GM23248 (cell line): ENCODE measurements at regions not wholly inside any gene's neighbourhood (a gene's known extent, or its start where the extent isn't known, plus 50 kb on each side); places are given as distances from the start of the nearest gene placed in this dataset.

Experiments
- DNase-seq: peaks from one replicate; pipeline ENCODE4 v3.0.0-alpha.2; 2015
- H2AFZ ChIP-seq: fragments of 200-600 bp; sonication (generic); 2 replicates; pipeline ENCODE4 v1.6.1; 2016; ENCODE audit warnings: antibody characterized with exemption
- H3F3A ChIP-seq: fragments of 200-600 bp; sonication (generic); 2 replicates; pipeline ENCODE4 v1.6.1; 2016; ENCODE audit warnings: mild to moderate bottlenecking, antibody characterized with exemption, mixed run types; ENCODE audit not compliant: insufficient read depth
- H3K27ac ChIP-seq: fragments of 200-600 bp; sonication (generic); 2 replicates; pipeline ENCODE4 v1.5.1; 2016; ENCODE audit warnings: mild to moderate bottlenecking
- H3K27me3 ChIP-seq: fragments of 200-600 bp; sonication (generic); replicated peaks from 2 replicates; pipeline ENCODE4 v1.6.1; 2016; ENCODE audit warnings: mild to moderate bottlenecking; ENCODE audit not compliant: insufficient read depth
- H3K36me3 ChIP-seq: fragments of 200-600 bp; sonication (generic); 2 replicates; pipeline ENCODE4 v1.6.1; 2016; ENCODE audit warnings: low read depth, mild to moderate bottlenecking
- H3K4me1 ChIP-seq: fragments of 200-600 bp; sonication (generic); 2 replicates; pipeline ENCODE4 v1.6.1; 2016; ENCODE audit warnings: mild to moderate bottlenecking; ENCODE audit not compliant: insufficient read depth
- H3K4me2 ChIP-seq: fragments of 200-600 bp; sonication (generic); one replicate; pipeline ENCODE4 v1.6.1; 2016; ENCODE audit warnings: mild to moderate bottlenecking; ENCODE audit not compliant: unreplicated experiment
- H3K4me3 ChIP-seq: fragments of 200-600 bp; sonication (generic); 2 replicates; pipeline ENCODE4 v1.5.1; 2016; ENCODE audit warnings: mild to moderate bottlenecking
- H3K79me2 ChIP-seq: fragments of 200-600 bp; sonication (generic); 2 replicates; pipeline ENCODE4 v1.6.1; 2016; ENCODE audit warnings: mild to moderate bottlenecking; ENCODE audit not compliant: insufficient read depth
- H3K9ac ChIP-seq: fragments of 200-600 bp; sonication (generic); 2 replicates; pipeline ENCODE4 v1.6.1; 2016; ENCODE audit warnings: mild to moderate bottlenecking
- H3K9me2 ChIP-seq: fragments of 200-600 bp; sonication (generic); 2 replicates; pipeline ENCODE4 v1.6.1; 2016; ENCODE audit warnings: mixed run types, mild to moderate bottlenecking, moderate library complexity; ENCODE audit not compliant: insufficient read depth
- H3K9me3 ChIP-seq: fragments of 200-600 bp; sonication (generic); one replicate; pipeline ENCODE4 v1.6.1; 2017; ENCODE audit warnings: low read depth
- H4K20me1 ChIP-seq: fragments of 200-600 bp; sonication (generic); 2 replicates; pipeline ENCODE4 v1.6.0; 2016; ENCODE audit not compliant: insufficient read depth
- EZH2 ChIP-seq: fragments of 200-600 bp; sonication (generic); IDR thresholded peaks from 2 replicates; pipeline ENCODE4 v1.6.1; 2018; ENCODE audit warnings: antibody characterized with exemption, mild to moderate bottlenecking; ENCODE audit not compliant: insufficient read depth, poor library complexity, severe bottlenecking
- EZH2phosphoT487 ChIP-seq: fragments of 200-600 bp; sonication (generic); IDR thresholded peaks from 2 replicates; pipeline ENCODE4 v1.6.1; 2018; ENCODE audit warnings: antibody characterized with exemption, moderate library complexity, mild to moderate bottlenecking, low read depth; ENCODE audit not compliant: insufficient read depth
- WGBS, 2 experiments: methylation state at CpG; one replicate each; pipeline ENCODE4 v1.1.6; 2015 to 2017; ENCODE audit warnings: low lambda C conversion rate in 2 of 2, low coverage in 1 of 2; ENCODE audit errors: missing lambda C conversion rate in 2 of 2; 5-methylcytosine and 5-hydroxymethylcytosine counted together
- in situ Hi-C: fragments of 300-500 bp; cut with MboI; formaldehyde crosslinking; loops from 2 replicates; pipeline ENCODE4 v1.15.0; 2020

DNA sequence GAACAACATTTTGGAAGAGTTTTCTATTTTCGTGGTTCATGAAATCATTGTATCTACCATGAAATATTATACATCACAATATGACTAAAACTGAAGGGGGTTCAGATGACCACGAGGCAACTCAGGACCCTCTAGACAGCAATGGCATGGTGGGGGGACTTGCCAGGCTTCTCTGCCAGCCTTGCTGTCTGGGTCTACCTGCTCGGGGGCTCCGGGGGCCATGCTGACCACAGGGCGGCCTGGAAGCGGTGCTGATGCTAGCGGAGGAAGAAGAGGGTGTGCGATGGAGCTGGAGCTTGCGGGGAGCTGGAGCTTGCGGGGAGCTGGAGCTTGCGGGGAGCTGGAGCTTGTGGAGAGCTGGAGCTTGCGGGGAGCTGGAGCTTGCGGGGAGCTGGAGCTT lies 89.2 kb upstream of the IRX4 start:
- Histone ChIP-seq H3K4me3 (no peak overlapping the region), H4K20me1 (no peaks in the 10 kb centered on the region)
- 63 to 65% methylated on average over 11 to 13 of the region's 13 CpGs for WGBS, 2 experiments

DNA sequence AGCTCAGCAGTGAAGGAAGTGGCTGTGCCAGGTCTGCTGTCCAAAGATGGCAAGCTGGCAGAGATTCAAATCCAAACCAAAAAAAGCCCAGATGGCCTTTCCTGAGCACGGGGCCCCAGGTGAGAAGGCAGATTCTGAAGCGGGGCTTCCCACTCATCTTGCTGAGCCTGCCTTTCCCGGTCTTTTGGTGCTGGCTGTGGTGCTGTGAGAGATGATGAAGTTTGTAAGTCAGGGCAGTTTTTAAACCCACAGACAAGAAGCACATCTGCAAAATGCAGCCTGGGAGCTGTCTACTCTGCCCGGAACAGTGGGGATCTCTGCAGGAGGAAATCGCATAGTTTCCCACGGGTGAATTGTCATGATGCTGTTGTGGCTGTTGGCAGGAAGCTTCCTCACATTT lies 85.0 kb upstream of the IRX4 start:
- WGBS, 2 experiments: 25 to 26% methylated on average over 6 of the region's 6 CpGs
- TF ChIP-seq EZH2phosphoT487: no peak
- TF ChIP-seq EZH2: no peak
- Histone ChIP-seq H3K4me2 (no peak overlapping the region), H3K27me3 (no peaks in the 10 kb centered on the region), H4K20me1 (no peaks in the 10 kb centered on the region), H3K4me3 (no peak overlapping the region), H3K9ac (no peak overlapping the region), H2AFZ (no peak overlapping the region), H3K27ac (no peak overlapping the region), H3K79me2 (no peaks in the 10 kb centered on the region), H3K4me1 (no peaks in the 10 kb centered on the region), H3K9me3 (no peaks in the 10 kb centered on the region), H3K36me3 (no peaks in the 10 kb centered on the region), H3K9me2 (no peaks in the 10 kb centered on the region), H3F3A (no peaks in the 10 kb centered on the region)
- in situ Hi-C loops: no loop called here
- DNase-seq: no peak

More for the DNA sequence above, 89.2 kb upstream of the IRX4 start:
- DNase-seq: no peak
- no peak overlapping the region for H2AFZ ChIP-seq
- H3K27ac ChIP-seq: no peak overlapping the region
- H3K9ac ChIP-seq: no peak overlapping the region
- no peak overlapping the region for H3K4me2 ChIP-seq
- no peaks in the 10 kb centered on the region for H3F3A ChIP-seq
- no peaks in the 10 kb centered on the region for H3K9me3 ChIP-seq
- H3K36me3 ChIP-seq: no peaks in the 10 kb centered on the region
- no peaks in the 10 kb centered on the region for H3K9me2 ChIP-seq
- no peaks in the 10 kb centered on the region for H3K27me3 ChIP-seq
- TF ChIP-seq EZH2 (no peak), EZH2phosphoT487 (no peak)
- no peaks in the 10 kb centered on the region for H3K79me2 ChIP-seq
- in situ Hi-C loops: no loop called here
- no peaks in the 10 kb centered on the region for H3K4me1 ChIP-seq

DNA sequence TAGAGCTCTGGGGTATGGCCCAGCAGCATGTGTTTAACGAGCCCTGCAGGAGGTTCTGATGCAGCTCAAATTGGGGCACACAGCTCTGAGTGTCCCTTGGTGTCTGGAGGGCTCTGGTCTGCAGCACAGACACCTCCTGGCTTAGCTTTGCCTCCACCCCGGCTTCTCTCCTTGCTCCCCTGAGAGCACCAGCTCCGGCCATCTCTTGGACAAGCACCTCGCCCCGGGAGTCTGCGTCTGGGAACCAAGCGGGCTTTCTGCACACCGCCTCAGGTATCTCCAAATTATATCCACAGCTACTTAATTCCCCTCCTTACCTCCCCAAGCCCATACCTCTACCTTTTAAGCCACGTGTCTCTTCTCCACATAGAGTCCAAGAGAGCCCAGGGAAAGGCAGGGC lies 83.7 kb upstream of the IRX4 start:
- H3K9ac ChIP-seq: no peak overlapping the region
- in situ Hi-C loops: no loop called here
- WGBS, 2 experiments: 56 to 63% methylated on average over 9 of the region's 9 CpGs
- no peak overlapping the region for H3K4me3 ChIP-seq
- DNase-seq: no peak
- H3K27me3 ChIP-seq: no peaks in the 10 kb centered on the region
- H3K27ac ChIP-seq: no peak overlapping the region
- H3K9me3 ChIP-seq: no peaks in the 10 kb centered on the region
- no peaks in the 10 kb centered on the region for H3K4me1 ChIP-seq
- no peaks in the 10 kb centered on the region for H3F3A ChIP-seq
- no peaks in the 10 kb centered on the region for H3K36me3 ChIP-seq
- H3K4me2 ChIP-seq: no peak overlapping the region
- TF ChIP-seq EZH2 (no peak), EZH2phosphoT487 (no peak)
- no peaks in the 10 kb centered on the region for H3K9me2 ChIP-seq
- no peaks in the 10 kb centered on the region for H4K20me1 ChIP-seq
- H3K79me2 ChIP-seq: no peaks in the 10 kb centered on the region
- H2AFZ ChIP-seq: no peak overlapping the region

DNA sequence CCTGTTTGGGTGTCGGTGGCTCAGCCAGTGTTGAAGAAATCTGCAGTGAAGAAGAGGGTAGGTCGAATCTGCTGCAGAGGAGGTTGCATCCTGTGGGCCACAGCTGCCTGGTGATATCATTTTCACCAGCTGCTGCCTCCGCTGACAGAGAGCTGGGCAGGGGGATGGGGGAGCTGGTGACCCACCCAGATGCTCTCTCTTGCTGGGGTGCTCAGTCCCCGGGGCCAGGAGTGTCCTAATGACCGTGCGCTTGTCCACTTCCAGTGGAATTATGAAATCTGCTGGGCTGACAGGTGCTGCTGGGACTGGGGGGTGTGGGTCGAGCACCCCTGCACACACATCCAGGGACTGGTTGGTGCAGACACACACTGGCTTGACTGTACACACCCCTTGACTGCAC lies 83.2 kb upstream of the IRX4 start:
- Histone ChIP-seq H3K9ac (no peak overlapping the region), H2AFZ (no peak overlapping the region), H3K4me3 (no peak overlapping the region), H3K9me2 (no peaks in the 10 kb centered on the region), H3K27me3 (no peaks in the 10 kb centered on the region), H3K36me3 (no peaks in the 10 kb centered on the region), H3K79me2 (no peaks in the 10 kb centered on the region), H4K20me1 (no peaks in the 10 kb centered on the region), H3K4me1 (no peaks in the 10 kb centered on the region), H3F3A (no peaks in the 10 kb centered on the region), H3K9me3 (no peaks in the 10 kb centered on the region), H3K4me2 (no peak overlapping the region), H3K27ac (no peak overlapping the region)
- no peak for DNase-seq
- in situ Hi-C loops: no loop called here
- WGBS, 2 experiments: 29 to 44% methylated on average over 6 to 7 of the region's 7 CpGs
- TF ChIP-seq EZH2phosphoT487 (no peak), EZH2 (no peak)

DNA sequence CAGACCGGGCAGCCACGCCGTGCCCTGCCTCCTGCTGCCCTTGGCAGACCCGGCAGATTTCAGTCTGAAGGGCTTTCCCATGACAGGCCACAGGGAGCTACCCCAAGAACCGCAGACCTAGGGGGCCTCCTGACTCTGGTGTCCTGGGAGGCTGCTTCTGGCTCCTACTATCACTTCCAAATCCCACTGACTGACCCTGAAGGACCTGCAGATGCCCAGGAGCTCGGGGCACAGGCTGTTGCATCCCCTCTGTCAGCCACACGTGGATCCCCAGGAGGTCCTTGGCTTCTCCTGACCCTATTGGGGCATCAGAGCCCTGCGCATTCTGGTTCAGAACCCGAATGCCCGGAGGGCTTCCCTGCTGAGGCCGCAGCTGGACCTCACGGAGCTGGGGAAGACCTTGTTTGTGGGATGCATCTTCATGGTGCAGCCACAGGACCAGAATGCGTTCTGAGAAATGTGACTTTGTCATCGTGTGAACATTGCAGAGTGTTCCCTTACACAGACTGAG lies 81.3 kb upstream of the IRX4 start:
- Histone ChIP-seq H2AFZ (no peak overlapping the region), H3F3A (no peaks in the 10 kb centered on the region), H3K9me2 (no peaks in the 10 kb centered on the region), H3K4me3 (no peak overlapping the region), H3K9me3 (no peaks in the 10 kb centered on the region), H3K36me3 (no peaks in the 10 kb centered on the region), H3K9ac (no peak overlapping the region), H3K27me3 (no peaks in the 10 kb centered on the region), H4K20me1 (no peaks in the 10 kb centered on the region), H3K79me2 (no peaks in the 10 kb centered on the region), H3K4me1 (no peaks in the 10 kb centered on the region), H3K27ac (no peak overlapping the region), H3K4me2 (no peak overlapping the region)
- 51 to 53% methylated on average over 14 of the region's 14 CpGs for WGBS, 2 experiments
- no peak for DNase-seq
- TF ChIP-seq EZH2: no peak
- TF ChIP-seq EZH2phosphoT487: no peak
- in situ Hi-C loops: no loop called here
